HG03175 (cell line): ENCODE measurements at regions not wholly inside any gene's neighbourhood (a gene's known extent, or its start where the extent isn't known, plus 50 kb on each side); places are given as distances from the start of the nearest gene placed in this dataset.

Experiments
- ATAC-seq: cut with Tn5 transposase; IDR thresholded peaks from one replicate; pipeline ENCODE4 v1.9.1; 2021; ENCODE audit warnings: mild to moderate bottlenecking, moderate library complexity; ENCODE audit not compliant: unreplicated experiment

- ATAC-seq, result peak; percentile 50
These were observed 84.9 kb upstream of the ACP3 start for GRCh38 chr3:132232231-132232792.

GRCh38 chr3:132236701-132237651 is 80.2 kb upstream of the ACP3 start:
- peak; percentile 85 for ATAC-seq

DNA sequence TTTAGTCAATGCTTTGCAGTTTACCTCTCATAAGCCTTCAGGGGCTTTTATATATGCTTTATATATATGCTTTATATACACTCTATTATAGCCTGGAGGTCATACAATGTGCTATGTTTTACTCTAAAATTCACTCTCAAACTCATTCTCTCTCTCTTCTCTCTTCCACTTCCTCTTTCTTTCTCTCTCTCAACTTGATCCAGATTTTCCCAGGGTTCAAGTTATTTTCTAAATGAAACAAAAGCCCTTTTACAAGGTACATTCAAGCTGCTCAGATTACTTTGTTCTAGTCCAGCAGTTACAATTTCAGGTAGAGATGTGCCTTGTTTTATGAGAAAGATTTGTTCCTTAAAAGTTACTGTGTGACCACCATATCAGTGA is 79.6 kb upstream of the ACP3 start:
- no peak for ATAC-seq

GRCh38 chr3:132239587-132239986 is 77.6 kb upstream of the ACP3 start:
- ATAC-seq, result no peak

GRCh38 chr3:132241776-132242514 is 75.3 kb upstream of the ACP3 start:
- no peak for ATAC-seq

- ATAC-seq, result no peak
These were observed 74.4 kb upstream of the ACP3 start for GRCh38 chr3:132242790-132243189.

DNA sequence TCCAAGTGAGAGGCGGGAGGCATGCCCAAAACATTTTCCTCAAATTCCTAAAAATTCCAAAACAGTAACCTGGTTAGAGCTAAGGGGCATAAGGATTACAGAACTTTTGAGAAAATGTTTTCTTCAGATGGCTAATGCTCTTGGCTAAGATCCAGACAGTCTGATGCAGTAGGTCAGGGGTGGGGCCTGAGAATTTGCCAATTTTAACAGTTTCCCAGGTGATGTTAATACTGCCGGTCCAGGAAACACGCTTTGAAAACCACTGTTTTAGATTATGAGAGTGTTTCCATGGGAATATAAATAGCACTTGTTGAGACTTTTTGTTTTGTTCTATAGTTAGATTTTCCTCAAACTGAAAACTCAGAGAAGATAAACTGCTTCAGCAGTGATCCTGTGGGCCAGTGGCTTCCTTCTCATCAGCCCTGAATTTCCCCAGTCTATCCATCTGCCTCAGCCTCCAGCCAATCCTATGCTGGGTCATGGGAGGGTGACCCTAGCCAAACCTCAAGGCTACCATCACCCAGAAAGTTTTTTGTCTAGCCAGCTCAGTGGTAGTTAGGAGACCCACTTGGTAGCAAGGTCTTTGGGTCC is 71.6 kb upstream of the ACP3 start:
- ATAC-seq, result peak; percentile 57

DNA sequence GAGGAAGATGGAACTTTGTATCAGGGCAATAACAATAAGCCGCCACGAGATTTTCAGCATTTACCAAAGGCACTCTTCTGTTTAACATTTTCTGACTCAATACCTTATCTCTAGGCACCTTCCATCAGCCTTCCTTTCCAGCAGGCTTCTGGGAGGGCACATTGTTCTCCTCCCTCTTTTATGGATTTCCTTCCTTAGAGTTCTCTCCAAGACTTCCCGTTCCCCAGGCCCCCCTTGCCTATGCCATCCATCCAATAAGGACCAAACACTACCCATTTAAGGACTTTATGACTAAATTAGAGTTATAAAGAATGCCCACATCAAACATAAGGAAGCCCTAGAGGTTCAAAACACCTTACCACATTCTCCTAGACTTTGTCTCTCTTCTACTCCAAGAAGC is 71.0 kb upstream of the ACP3 start:
- no peak for ATAC-seq

- no peak for ATAC-seq
These were observed 70.0 kb upstream of the ACP3 start for GRCh38 chr3:132247211-132247610.

- ATAC-seq, result no peak
These were observed 68.7 kb upstream of the ACP3 start for GRCh38 chr3:132248490-132248889.

DNA sequence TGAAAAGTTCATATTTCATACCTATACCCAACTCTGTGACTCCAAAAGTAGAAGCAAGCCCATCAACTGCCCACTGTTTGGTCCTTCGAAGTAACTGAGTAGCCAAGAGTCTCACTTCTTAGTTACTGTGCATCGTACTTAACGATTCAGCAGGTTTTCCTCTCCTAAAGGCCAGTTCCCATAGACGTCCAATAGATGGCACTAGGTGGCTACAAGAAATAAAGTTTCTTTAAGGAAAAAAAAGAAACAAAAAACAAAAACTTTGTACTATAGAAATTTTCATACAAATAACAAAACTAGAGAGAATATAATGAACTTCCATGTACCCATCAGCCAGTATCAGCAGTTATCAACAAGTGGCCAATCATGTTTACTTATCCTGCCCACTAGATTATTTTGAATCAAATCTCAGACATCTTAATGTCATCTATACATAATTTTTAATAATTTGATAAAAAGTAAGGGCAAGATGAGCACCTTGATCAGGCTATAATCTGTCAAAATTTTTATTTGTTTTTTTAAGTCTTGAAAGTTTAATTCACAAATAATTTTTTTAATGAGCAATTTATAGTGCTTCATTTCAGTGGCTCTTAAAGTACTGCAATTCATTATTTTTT is 63.8 kb upstream of the ACP3 start:
- ATAC-seq, result peak; percentile 65

- no peak for ATAC-seq
These were observed 63.0 kb upstream of the ACP3 start for GRCh38 chr3:132254076-132254755.

DNA sequence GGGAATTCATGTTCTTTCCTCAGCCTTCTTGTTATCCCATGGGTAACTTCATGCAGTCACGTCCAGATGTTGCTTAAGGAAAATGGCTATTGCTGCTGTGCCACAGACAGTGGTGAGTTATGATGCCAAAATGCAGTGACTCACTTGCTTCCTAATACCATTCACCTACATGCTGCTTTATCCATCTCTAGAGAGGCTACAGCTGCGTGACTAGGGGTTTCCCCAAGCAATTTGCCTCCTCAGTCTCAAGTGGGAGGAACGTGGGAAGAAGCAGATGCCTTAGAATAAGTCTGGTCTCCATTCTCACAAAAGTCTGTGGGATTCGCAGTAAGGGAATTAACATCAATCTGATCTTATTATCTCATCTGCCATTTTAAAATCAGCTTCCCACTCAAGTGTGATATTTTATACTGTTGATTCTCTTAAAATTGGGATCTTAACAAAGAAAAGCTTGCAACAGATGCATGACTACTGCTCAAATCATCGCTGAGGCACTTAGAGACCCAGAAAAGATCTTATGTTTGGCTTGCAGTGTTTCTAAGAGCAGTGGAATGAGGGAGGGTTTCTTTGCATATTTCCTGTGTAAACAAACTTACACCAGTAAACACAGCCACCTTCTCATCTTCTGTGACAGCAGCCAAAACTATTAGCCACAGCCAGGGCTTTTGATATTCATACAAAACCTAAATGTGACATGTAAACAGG is 62.0 kb upstream of the ACP3 start:
- no peak for ATAC-seq

DNA sequence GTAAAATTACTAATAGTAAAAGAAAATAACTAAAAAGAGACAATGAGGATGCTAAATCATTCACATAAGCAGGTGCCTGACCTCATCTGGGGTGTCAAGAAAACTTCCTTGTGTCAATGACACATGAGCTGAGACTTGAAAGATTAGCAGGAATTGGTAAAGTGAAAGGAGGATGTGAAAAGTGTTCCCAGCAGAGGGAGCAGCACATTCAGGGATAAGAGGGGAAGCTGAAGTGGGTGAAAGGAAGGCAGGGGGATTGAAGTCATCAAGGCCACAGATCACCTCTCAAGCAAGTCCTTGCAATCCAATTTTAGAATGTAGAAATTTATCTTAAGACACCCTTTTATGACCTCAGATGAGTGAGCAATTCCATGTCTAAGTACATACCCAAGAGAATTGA is 60.2 kb upstream of the ACP3 start:
- ATAC-seq, result no peak

DNA sequence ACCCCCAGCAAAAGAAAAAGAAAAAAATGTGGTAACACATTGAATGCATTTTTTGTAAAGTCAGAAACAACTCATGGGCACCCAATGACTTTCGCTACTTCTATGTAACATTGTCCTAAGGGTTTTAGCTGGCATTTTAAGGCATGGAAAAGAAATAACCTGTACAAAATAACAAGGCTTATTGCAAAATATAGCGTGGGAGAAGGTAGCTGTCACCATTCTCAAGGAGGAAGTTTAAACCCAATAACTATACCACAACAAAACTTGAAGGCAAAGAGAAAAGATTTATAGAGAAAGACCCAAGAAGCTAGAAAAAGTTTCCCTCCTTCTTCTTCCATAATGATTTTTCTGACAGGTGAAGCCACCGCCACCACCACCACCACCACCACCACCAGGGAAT is 55.7 kb upstream of the ACP3 start:
- ATAC-seq, result no peak

DNA sequence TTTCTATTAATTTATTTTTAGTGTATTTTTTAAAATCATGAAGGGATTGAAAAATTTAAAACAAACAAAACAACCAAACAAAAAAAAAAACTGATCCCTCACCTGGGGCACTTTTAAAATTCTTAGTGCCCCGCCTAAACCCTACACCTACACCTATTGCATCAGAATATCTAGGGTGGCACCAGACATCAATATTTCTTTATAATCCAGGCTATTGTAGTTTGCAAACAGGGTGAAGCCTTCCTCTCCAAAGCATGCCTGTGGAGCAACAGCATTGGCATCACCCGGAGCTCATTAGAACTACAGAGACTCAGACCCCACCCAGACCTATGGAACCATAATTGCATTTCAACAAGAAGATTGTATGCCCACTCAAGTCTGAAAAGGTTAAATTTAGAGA is 54.9 kb upstream of the ACP3 start:
- no peak for ATAC-seq

- no peak for ATAC-seq
These were observed 54.3 kb upstream of the ACP3 start for GRCh38 chr3:132262956-132263355.

- ATAC-seq, result no peak
These were observed 52.2 kb upstream of the ACP3 start for GRCh38 chr3:132265028-132265427.

DNA sequence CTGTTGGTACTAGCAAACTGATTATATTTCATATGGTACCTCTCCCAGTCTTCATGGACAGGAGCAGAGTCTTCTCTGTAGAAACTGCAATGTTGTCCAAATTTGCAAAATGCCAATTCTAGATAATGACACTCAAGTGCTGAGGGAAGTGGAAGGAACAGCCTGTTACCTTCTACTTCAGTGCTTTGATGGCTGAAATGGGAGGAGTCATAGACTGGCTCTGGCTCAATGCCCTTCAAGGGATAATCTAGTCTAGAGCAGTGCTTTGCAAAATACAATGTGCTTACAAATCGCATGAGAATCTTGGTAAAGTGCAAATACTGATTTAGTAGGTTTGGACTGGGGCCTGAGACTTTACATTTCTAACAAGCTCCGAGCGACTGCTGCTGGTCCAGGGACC is 51.7 kb upstream of the ACP3 start:
- no peak for ATAC-seq
